ENCODE measurements at regions not wholly inside any gene's neighbourhood (a gene's known extent, or its start where the extent isn't known, plus 50 kb on each side); places are given as distances from the start of the nearest gene placed in this dataset.

GRCh38 chr7:56290548-56290947 is 174.3 kb upstream of the NUPR2 start:
- TF ChIP-seq EZH2phosphoT487 (IDR thresholded peaks at IDR 0.05; ENCODE audit: borderline replicate concordance, low read depth, low read length), result no peak
- no peak for TF ChIP-seq CTCF (conservative IDR thresholded peaks at IDR 0.05; ENCODE audit: low read length)
- no peaks in the 10 kb centered on the region for H3K79me2 ChIP-seq (ENCODE audit: insufficient read depth, low read depth, low read length)
- no peaks in the 10 kb centered on the region for H3K9me2 ChIP-seq (ENCODE audit: insufficient read depth, low read length)
- no peaks in the 10 kb centered on the region for H3K9me3 ChIP-seq (ENCODE audit: low read length)
- no peaks in the 10 kb centered on the region for H3K4me1 ChIP-seq (ENCODE audit: insufficient read depth, low read length, poor library complexity, severe bottlenecking)
- intact Hi-C loops (cut with micrococcal nuclease; ENCODE audit: unreplicated experiment), result no loop called here
- H3K36me3 ChIP-seq (ENCODE audit: insufficient read depth, low read length), result no peaks in the 10 kb centered on the region
- ChIA-PET POLR2A (no interaction called here), CTCF (ENCODE audit: unreplicated experiment) (no interaction called here)
- BruUV-seq (replicated peaks), result no TSS peak
- H3K4me2 ChIP-seq (ENCODE audit: low read length), result no peak overlapping the region
- DNase-seq (ENCODE audit: low spot score), result no peak
- no peak overlapping the region for H3K27ac ChIP-seq (ENCODE audit: low read depth, low read length, poor library complexity, severe bottlenecking)
- no peak overlapping the region for H3K4me3 ChIP-seq (ENCODE audit: low read depth, low read length, poor library complexity, severe bottlenecking)
- H4K20me1 ChIP-seq (ENCODE audit: insufficient read depth, low read length), result no peaks in the 10 kb centered on the region
- H2AFZ ChIP-seq (ENCODE audit: low read length), result no peak overlapping the region

GRCh38 chr7:56287429-56288138 is 171.4 kb upstream of the NUPR2 start:
- no peaks in the 10 kb centered on the region for H3K36me3 ChIP-seq (ENCODE audit: insufficient read depth, low read length)
- H4K20me1 ChIP-seq (ENCODE audit: insufficient read depth, low read length), result no peaks in the 10 kb centered on the region
- intact Hi-C loops (cut with micrococcal nuclease; ENCODE audit: unreplicated experiment), result no loop called here
- H3K4me1 ChIP-seq (ENCODE audit: insufficient read depth, low read length, poor library complexity, severe bottlenecking), result no peaks in the 10 kb centered on the region
- 0 out of 2 replicates have a peak, but pooled peaks cover 3% of the 10 kb centered on the region for H3K9me3 ChIP-seq (ENCODE audit: low read length)
- ChIA-PET CTCF (ENCODE audit: unreplicated experiment) (no interaction called here), POLR2A (no interaction called here)
- H3K79me2 ChIP-seq (ENCODE audit: insufficient read depth, low read depth, low read length), result no peaks in the 10 kb centered on the region
- no peak overlapping the region for H3K4me2 ChIP-seq (ENCODE audit: low read length)
- DNase-seq (ENCODE audit: low spot score), result no peak
- H3K9me2 ChIP-seq (ENCODE audit: insufficient read depth, low read length), result no peaks in the 10 kb centered on the region
- no TSS peak for BruUV-seq (replicated peaks)
- no peak overlapping the region for H3K27ac ChIP-seq (ENCODE audit: low read depth, low read length, poor library complexity, severe bottlenecking)
- H3K4me3 ChIP-seq (ENCODE audit: low read depth, low read length, poor library complexity, severe bottlenecking), result no peak overlapping the region
- no peak overlapping the region for H2AFZ ChIP-seq (ENCODE audit: low read length)
- TF ChIP-seq CTCF (conservative IDR thresholded peaks at IDR 0.05; ENCODE audit: low read length) (no peak), EZH2phosphoT487 (IDR thresholded peaks at IDR 0.05; ENCODE audit: borderline replicate concordance, low read depth, low read length) (no peak)

- Histone ChIP-seq H3K79me2 (ENCODE audit: insufficient read depth, low read depth, low read length) (no peaks in the 10 kb centered on the region), H3K9me3 (ENCODE audit: low read length) (no peaks in the 10 kb centered on the region), H2AFZ (ENCODE audit: low read length) (no peak overlapping the region), H3K27ac (ENCODE audit: low read depth, low read length, poor library complexity, severe bottlenecking) (no peak overlapping the region), H4K20me1 (ENCODE audit: insufficient read depth, low read length) (no peaks in the 10 kb centered on the region), H3K4me2 (ENCODE audit: low read length) (no peak overlapping the region), H3K36me3 (ENCODE audit: insufficient read depth, low read length) (no peaks in the 10 kb centered on the region), H3K9me2 (ENCODE audit: insufficient read depth, low read length) (no peaks in the 10 kb centered on the region), H3K4me1 (ENCODE audit: insufficient read depth, low read length, poor library complexity, severe bottlenecking) (no peaks in the 10 kb centered on the region), H3K4me3 (ENCODE audit: low read depth, low read length, poor library complexity, severe bottlenecking) (no peak overlapping the region)
- ChIA-PET POLR2A (no interaction called here), CTCF (ENCODE audit: unreplicated experiment) (no interaction called here)
- intact Hi-C loops (cut with micrococcal nuclease; ENCODE audit: unreplicated experiment), result no loop called here
- TF ChIP-seq EZH2phosphoT487 (IDR thresholded peaks at IDR 0.05; ENCODE audit: borderline replicate concordance, low read depth, low read length) (no peak), CTCF (conservative IDR thresholded peaks at IDR 0.05; ENCODE audit: low read length) (no peak)
- no peak for DNase-seq (ENCODE audit: low spot score)
- no TSS peak for BruUV-seq (replicated peaks)
Observed at GRCh38 chr7:56256108-56256507, 139.9 kb upstream of the NUPR2 start.

Data from OCI-LY7 (cell line).